OCI-LY1 (cell line): ENCODE measurements at regions not wholly inside any gene's neighbourhood (a gene's known extent, or its start where the extent isn't known, plus 50 kb on each side); places are given as distances from the start of the nearest gene placed in this dataset.

Experiments
- H2AFZ ChIP-seq: fragments of 200-600 bp; sonication (generic), shearing (Covaris generic); 2 replicates; pipeline ENCODE4 v1.6.0; 2014; ENCODE audit warnings: antibody characterized with exemption, mild to moderate bottlenecking, low read length
- H3F3A ChIP-seq: fragments of 200-600 bp; sonication (generic), shearing (Covaris generic); 2 replicates; pipeline ENCODE4 v1.6.0; 2014; ENCODE audit warnings: mild to moderate bottlenecking, antibody characterized with exemption, low read length, moderate library complexity; ENCODE audit not compliant: insufficient read depth
- H3K27ac ChIP-seq: fragments of 200-600 bp; sonication (generic); 2 replicates; pipeline ENCODE4 v1.5.1; 2014; ENCODE audit warnings: low read length, mixed run types, mild to moderate bottlenecking, low read depth; ENCODE audit not compliant: poor library complexity, severe bottlenecking
- H3K27me3 ChIP-seq: fragments of 200-600 bp; sonication (generic); 2 replicates; pipeline ENCODE4 v1.6.0; 2014; ENCODE audit warnings: antibody characterized with exemption, mild to moderate bottlenecking, low read length, moderate library complexity; ENCODE audit not compliant: insufficient read depth
- H3K36me3 ChIP-seq: fragments of 200-600 bp; sonication (generic); 2 replicates; pipeline ENCODE4 v1.6.1; 2014; ENCODE audit warnings: mild to moderate bottlenecking, antibody characterized with exemption, low read length, moderate library complexity, mixed read lengths; ENCODE audit not compliant: insufficient read depth
- H3K4me1 ChIP-seq: fragments of 200-600 bp; sonication (generic); 2 replicates; pipeline ENCODE4 v1.5.1; 2014; ENCODE audit warnings: mild to moderate bottlenecking, low read length, moderate library complexity; ENCODE audit not compliant: insufficient read depth, severe bottlenecking
- H3K4me2 ChIP-seq: fragments of 200-600 bp; sonication (generic), shearing (Covaris generic); 2 replicates; pipeline ENCODE4 v1.6.1; 2014; ENCODE audit warnings: low read length
- H3K4me3 ChIP-seq: fragments of 200-600 bp; sonication (generic); 2 replicates; pipeline ENCODE4 v1.5.1; 2014; ENCODE audit warnings: low read length, low read depth, mild to moderate bottlenecking, mixed read lengths; ENCODE audit not compliant: poor library complexity, severe bottlenecking
- H3K79me2 ChIP-seq: fragments of 200-600 bp; shearing (Covaris generic); 2 replicates; pipeline ENCODE4 v1.6.1; 2016; ENCODE audit warnings: mixed run types, low read length, mixed read lengths; ENCODE audit not compliant: insufficient read depth
- H3K9ac ChIP-seq: fragments of 200-600 bp; sonication (generic), shearing (Covaris generic); 2 replicates; pipeline ENCODE4 v1.6.1; 2014; ENCODE audit warnings: mild to moderate bottlenecking, low read length, mixed read lengths
- H3K9me2 ChIP-seq: fragments of 200-600 bp; sonication (generic), shearing (Covaris generic); 2 replicates; pipeline ENCODE4 v1.6.1; 2014; ENCODE audit warnings: low read depth, mild to moderate bottlenecking, low read length, mixed read lengths
- H3K9me3 ChIP-seq: fragments of 200-600 bp; shearing (Covaris generic); 2 replicates; pipeline ENCODE4 v1.6.1; 2014; ENCODE audit warnings: low read length, mixed read lengths
- H4K20me1 ChIP-seq: fragments of 200-600 bp; sonication (generic), shearing (Covaris generic); 2 replicates; pipeline ENCODE4 v1.6.0; 2016; ENCODE audit warnings: mild to moderate bottlenecking, low read length; ENCODE audit not compliant: insufficient read depth
- EZH2 ChIP-seq: fragments of 200-600 bp; sonication (generic), shearing (Covaris generic); IDR thresholded peaks from 2 replicates; pipeline ENCODE4 v1.8.0; 2017; ENCODE audit warnings: borderline replicate concordance, mixed run types, mild to moderate bottlenecking, antibody characterized with exemption, low read length, moderate library complexity, mixed read lengths
- TF ChIP-seq, protein P1 (sequence below): fragments of 200-600 bp; sonication (generic), shearing (Covaris generic); IDR thresholded peaks from 2 replicates; pipeline ENCODE4 v1.5.1; 2017; ENCODE audit warnings: mild to moderate bottlenecking, antibody characterized with exemption, low read length, moderate library complexity, mixed read lengths

DNA sequence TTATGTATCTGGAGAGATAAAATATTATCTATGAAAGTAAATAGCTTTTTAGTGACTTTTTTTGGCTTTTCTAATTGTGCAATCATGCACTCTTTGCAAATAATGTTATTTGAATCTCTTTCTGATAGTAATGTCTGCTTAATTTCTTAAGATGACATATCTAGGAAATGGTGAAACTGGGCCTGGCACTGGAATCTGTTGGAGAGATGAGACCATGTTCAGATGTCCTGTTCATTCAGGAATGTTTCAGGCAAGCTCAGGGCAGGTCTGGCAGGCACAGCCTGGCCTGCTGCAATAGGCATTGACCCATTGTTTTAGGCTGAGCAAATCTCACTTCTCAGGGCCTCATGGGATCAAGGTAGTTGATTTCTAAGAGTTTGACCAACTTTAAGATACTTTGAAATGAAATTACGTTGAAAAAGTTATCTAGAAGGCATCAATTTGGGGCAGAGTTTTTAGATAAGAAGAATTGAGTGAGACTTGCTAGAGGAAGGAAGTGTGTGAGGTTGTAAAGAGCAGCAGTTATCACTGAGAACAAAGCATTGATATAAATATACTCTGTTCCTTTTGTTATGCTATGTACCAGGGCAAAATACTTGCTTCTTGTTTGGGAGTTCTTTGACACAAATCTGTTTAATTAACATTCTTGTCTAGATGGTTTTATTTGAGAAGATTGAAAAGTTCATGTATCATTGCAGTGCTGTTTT is 133.0 kb upstream of the LEF1 start:
- Histone ChIP-seq H3K9ac (no peak overlapping the region), H2AFZ (no peak overlapping the region), H3K4me1 (no peaks in the 10 kb centered on the region), H3K27me3 (no peaks in the 10 kb centered on the region), H3K27ac (no peak overlapping the region), H3K4me2 (no peak overlapping the region), H3K36me3 (no peaks in the 10 kb centered on the region), H4K20me1 (no peaks in the 10 kb centered on the region), H3F3A (no peaks in the 10 kb centered on the region), H3K79me2 (no peaks in the 10 kb centered on the region), H3K9me2 (no peaks in the 10 kb centered on the region), H3K9me3 (no peaks in the 10 kb centered on the region), H3K4me3 (no peak overlapping the region)
- TF ChIP-seq, protein P1, sequence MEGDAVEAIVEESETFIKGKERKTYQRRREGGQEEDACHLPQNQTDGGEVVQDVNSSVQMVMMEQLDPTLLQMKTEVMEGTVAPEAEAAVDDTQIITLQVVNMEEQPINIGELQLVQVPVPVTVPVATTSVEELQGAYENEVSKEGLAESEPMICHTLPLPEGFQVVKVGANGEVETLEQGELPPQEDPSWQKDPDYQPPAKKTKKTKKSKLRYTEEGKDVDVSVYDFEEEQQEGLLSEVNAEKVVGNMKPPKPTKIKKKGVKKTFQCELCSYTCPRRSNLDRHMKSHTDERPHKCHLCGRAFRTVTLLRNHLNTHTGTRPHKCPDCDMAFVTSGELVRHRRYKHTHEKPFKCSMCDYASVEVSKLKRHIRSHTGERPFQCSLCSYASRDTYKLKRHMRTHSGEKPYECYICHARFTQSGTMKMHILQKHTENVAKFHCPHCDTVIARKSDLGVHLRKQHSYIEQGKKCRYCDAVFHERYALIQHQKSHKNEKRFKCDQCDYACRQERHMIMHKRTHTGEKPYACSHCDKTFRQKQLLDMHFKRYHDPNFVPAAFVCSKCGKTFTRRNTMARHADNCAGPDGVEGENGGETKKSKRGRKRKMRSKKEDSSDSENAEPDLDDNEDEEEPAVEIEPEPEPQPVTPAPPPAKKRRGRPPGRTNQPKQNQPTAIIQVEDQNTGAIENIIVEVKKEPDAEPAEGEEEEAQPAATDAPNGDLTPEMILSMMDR: no peak
- no peak for TF ChIP-seq EZH2

DNA sequence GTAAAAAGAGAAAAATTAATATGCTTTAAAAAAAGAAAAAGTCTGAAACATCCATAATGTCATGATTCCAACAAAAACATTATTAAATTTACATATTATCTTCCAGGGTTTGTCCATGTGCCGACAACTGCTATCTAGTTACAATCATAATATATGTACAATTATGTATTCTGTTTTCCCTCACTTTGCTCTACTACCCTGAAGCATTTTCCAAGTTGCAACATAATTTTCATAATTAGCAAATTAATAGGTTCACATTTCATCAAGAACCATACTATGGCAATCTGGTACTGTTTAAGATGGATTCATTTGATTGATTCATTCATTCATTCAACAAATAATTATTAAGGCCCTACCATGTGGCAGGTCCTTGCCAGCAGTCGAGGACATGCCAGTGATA is 128.9 kb upstream of the LEF1 start:
- Histone ChIP-seq H3K9me2 (no peaks in the 10 kb centered on the region), H2AFZ (no peak overlapping the region), H3K9ac (no peak overlapping the region), H3K4me2 (no peak overlapping the region), H3F3A (no peaks in the 10 kb centered on the region), H3K36me3 (no peaks in the 10 kb centered on the region), H3K4me3 (no peak overlapping the region), H3K4me1 (no peaks in the 10 kb centered on the region), H3K9me3 (no peaks in the 10 kb centered on the region), H4K20me1 (no peaks in the 10 kb centered on the region), H3K27me3 (no peaks in the 10 kb centered on the region), H3K27ac (no peak overlapping the region), H3K79me2 (no peaks in the 10 kb centered on the region)
- TF ChIP-seq, protein P1: no peak
- no peak for TF ChIP-seq EZH2

DNA sequence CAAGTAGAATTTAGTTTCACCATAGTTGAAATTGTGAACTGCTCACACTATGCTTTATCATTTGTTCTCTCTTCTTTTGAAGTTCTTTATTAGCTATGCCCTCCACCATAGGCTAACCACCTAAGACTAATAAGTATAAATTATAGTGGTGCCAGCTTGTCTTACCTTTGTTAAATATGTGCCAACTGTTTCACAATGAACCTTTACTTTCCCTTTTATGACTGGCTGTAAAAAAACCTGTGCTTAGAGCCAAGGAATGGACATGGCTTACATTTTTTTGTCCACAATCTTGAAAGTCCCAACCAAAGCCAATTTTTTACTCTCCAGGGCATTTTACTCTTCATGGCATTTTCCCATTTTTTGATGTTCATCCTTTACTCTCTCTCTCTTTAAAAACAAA is 123.5 kb upstream of the LEF1 start:
- H3K27ac ChIP-seq: no peak overlapping the region
- H3K4me1 ChIP-seq: no peaks in the 10 kb centered on the region

More for the DNA sequence above, 123.5 kb upstream of the LEF1 start:
- no peak overlapping the region for H3K4me3 ChIP-seq
- H3F3A ChIP-seq: no peaks in the 10 kb centered on the region
- no peak for TF ChIP-seq EZH2
- TF ChIP-seq, protein P1: no peak
- H3K4me2 ChIP-seq: no peak overlapping the region
- no peaks in the 10 kb centered on the region for H4K20me1 ChIP-seq
- no peaks in the 10 kb centered on the region for H3K9me2 ChIP-seq
- H3K36me3 ChIP-seq: no peaks in the 10 kb centered on the region
- 0 out of 2 replicates have a peak, but pooled peaks cover 4% of the 10 kb centered on the region for H3K27me3 ChIP-seq
- no peak overlapping the region for H3K9ac ChIP-seq
- H3K9me3 ChIP-seq: no peaks in the 10 kb centered on the region
- no peak overlapping the region for H2AFZ ChIP-seq
- H3K79me2 ChIP-seq: no peaks in the 10 kb centered on the region
